Panc1 (cell line): ENCODE measurements at regions not wholly inside any gene's neighbourhood (a gene's known extent, or its start where the extent isn't known, plus 50 kb on each side); places are given as distances from the start of the nearest gene placed in this dataset.

Source experiments
- ATAC-seq: fragments of 200-7000 bp; cut with Tn5 transposase; 2 replicates; pipeline ENCODE4 v1.9.1; 2020; ENCODE audit warnings: mild to moderate bottlenecking, moderate library complexity
- BruUV-seq: library from RNA; stranded (reverse); fragments of 400-500 nt; replicated peaks from 2 replicates; lab custom pipeline; 2021; lab: Mats Ljungman, UMichigan
- CTCF ChIA-PET: fragments of 300-600 bp; sonication (Branson Sonifier 250); formaldehyde crosslinking; loops from one replicate; lab custom pipeline; 2022; ENCODE audit warnings: antibody characterized with exemption; lab: Charles Lee
- POLR2A ChIA-PET: fragments of 300-600 bp; sonication (Branson Sonifier 250); formaldehyde crosslinking; loops from one replicate; lab custom pipeline; 2022; ENCODE audit warnings: antibody characterized with exemption; lab: Charles Lee
- DNase-seq: peaks from one replicate; pipeline ENCODE4 v3.0.0-alpha.2; 2010; ENCODE audit warnings: low read depth, low spot score
- H3K27ac ChIP-seq: 2 replicates; pipeline ENCODE4 v1.5.1; 2011; ENCODE audit warnings: mild to moderate bottlenecking, low read length, inconsistent platforms
- H3K27me3 ChIP-seq: fragments of 200-500 bp; sonication (Bioruptor generic); 2 replicates; pipeline ENCODE4 v1.6.0; 2014; ENCODE audit warnings: low read length, inconsistent platforms; ENCODE audit not compliant: control insufficient read depth, insufficient read depth
- H3K36me3 ChIP-seq: fragments of 200-500 bp; sonication (Bioruptor generic); 2 replicates; pipeline ENCODE4 v1.5.1; 2014; ENCODE audit warnings: inconsistent platforms, mild to moderate bottlenecking, low read length, moderate library complexity; ENCODE audit not compliant: control insufficient read depth, insufficient read depth
- H3K4me1 ChIP-seq: 2 replicates; pipeline ENCODE4 v1.5.1; 2011; ENCODE audit warnings: inconsistent platforms, mild to moderate bottlenecking, low read length, moderate library complexity; ENCODE audit not compliant: control insufficient read depth, insufficient read depth
- H3K4me3 ChIP-seq, 2 experiments: 2 replicates each; pipeline ENCODE4 v1.5.1; 2011 to 2012; ENCODE audit warnings: low read depth in 2 of 2, low read length in 2 of 2, mild to moderate bottlenecking in 2 of 2, inconsistent platforms in 1 of 2, moderate library complexity in 1 of 2
- H3K9me3 ChIP-seq: fragments of 200-500 bp; sonication (Bioruptor generic); 2 replicates; pipeline ENCODE4 v1.5.1; 2014; ENCODE audit warnings: low read depth, mild to moderate bottlenecking, inconsistent platforms, low read length, moderate library complexity; ENCODE audit not compliant: control insufficient read depth, insufficient read depth
- POLR2AphosphoS5 ChIP-seq: IDR thresholded peaks from 2 replicates; pipeline ENCODE4 v1.6.1; 2012; ENCODE audit warnings: mild to moderate bottlenecking, low read depth, low read length, moderate library complexity
- SIN3A ChIP-seq: IDR thresholded peaks from 2 replicates; pipeline ENCODE4 v1.6.1; 2012; ENCODE audit warnings: low read depth, mild to moderate bottlenecking, low read length, moderate library complexity, borderline replicate concordance; ENCODE audit not compliant: insufficient read depth
- TCF7L2 ChIP-seq: IDR thresholded peaks from 2 replicates; pipeline ENCODE4 v1.6.1; 2011; ENCODE audit warnings: mild to moderate bottlenecking, low read depth, low read length, inconsistent platforms
- in situ Hi-C: cut with HindIII; loops from 2 replicates; pipeline ENCODE4 v1.10.0; 2016; ENCODE audit warnings: low sequenced_read_pairs, low pct_unique_long_range_greater_than_20kb
- intact Hi-C: fragments of 100-400 bp; cut with micrococcal nuclease; formaldehyde crosslinking; loops from one replicate; pipeline ENCODE4 v1.10.0; 2022; ENCODE audit not compliant: unreplicated experiment
- TF ChIP-seq, protein P1 (sequence below): fragments of 450-650 bp; IDR thresholded peaks from 2 replicates; pipeline ENCODE4 v1.5.1; 2017; ENCODE audit warnings: mild to moderate bottlenecking
- TF ChIP-seq, protein P2 (sequence below), 2 experiments: IDR thresholded peaks; 2 replicates each; pipeline ENCODE4 v1.6.1; 2011 to 2012; ENCODE audit warnings: low read depth in 2 of 2, control low read depth in 1 of 2, low read length in 1 of 2, mild to moderate bottlenecking in 1 of 2, moderate library complexity in 1 of 2; ENCODE audit not compliant: insufficient read depth in 1 of 2

DNA sequence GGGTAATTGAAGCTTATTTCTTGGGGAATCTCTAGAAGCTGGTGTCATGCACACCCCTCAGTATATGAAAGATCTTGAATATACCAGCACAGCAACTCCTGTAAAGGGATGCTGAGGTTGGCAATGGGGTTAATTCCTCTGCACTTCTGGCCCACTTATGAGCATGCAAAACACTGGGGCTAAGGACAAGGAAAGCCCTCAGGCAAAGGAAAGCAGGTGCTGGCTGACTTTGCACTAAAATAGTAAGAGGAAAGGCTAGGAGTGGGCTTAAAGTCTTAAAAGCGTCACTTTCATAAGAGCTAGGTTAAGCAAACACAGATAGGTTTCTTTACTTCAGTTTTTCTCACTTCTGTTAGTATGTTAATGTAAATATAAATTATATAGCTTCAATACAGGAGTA is 572.6 kb upstream of the LUZP2 start:
- no peak overlapping the region for H3K27ac ChIP-seq
- no TSS peak for BruUV-seq
- no peaks in the 10 kb centered on the region for H3K36me3 ChIP-seq
- intact Hi-C loops, result no loop called here
- no peak for TF ChIP-seq SIN3A
- TF ChIP-seq, protein P1, sequence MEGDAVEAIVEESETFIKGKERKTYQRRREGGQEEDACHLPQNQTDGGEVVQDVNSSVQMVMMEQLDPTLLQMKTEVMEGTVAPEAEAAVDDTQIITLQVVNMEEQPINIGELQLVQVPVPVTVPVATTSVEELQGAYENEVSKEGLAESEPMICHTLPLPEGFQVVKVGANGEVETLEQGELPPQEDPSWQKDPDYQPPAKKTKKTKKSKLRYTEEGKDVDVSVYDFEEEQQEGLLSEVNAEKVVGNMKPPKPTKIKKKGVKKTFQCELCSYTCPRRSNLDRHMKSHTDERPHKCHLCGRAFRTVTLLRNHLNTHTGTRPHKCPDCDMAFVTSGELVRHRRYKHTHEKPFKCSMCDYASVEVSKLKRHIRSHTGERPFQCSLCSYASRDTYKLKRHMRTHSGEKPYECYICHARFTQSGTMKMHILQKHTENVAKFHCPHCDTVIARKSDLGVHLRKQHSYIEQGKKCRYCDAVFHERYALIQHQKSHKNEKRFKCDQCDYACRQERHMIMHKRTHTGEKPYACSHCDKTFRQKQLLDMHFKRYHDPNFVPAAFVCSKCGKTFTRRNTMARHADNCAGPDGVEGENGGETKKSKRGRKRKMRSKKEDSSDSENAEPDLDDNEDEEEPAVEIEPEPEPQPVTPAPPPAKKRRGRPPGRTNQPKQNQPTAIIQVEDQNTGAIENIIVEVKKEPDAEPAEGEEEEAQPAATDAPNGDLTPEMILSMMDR, result no peak
- no peak for TF ChIP-seq POLR2AphosphoS5
- no peaks in the 10 kb centered on the region for H3K4me1 ChIP-seq
- no peak for DNase-seq
- in situ Hi-C loops, result no loop called here
- POLR2A ChIA-PET, result no interaction called here
- CTCF ChIA-PET, result no interaction called here
- no peaks in the 10 kb centered on the region for H3K27me3 ChIP-seq
- no peaks in the 10 kb centered on the region for H3K9me3 ChIP-seq
- no peak overlapping the region for H3K4me3 ChIP-seq
- no peak for ATAC-seq

- POLR2A ChIA-PET, result no interaction called here
- intact Hi-C loops, result no loop called here
- Histone ChIP-seq H3K27ac (no peak overlapping the region), H3K4me1 (no peaks in the 10 kb centered on the region), H3K27me3 (no peaks in the 10 kb centered on the region), H3K36me3 (no peaks in the 10 kb centered on the region), H3K4me3 (no peak overlapping the region), H3K9me3 (no peaks in the 10 kb centered on the region)
- in situ Hi-C loops, result no loop called here
- no peak for TF ChIP-seq TCF7L2
- no peak for TF ChIP-seq SIN3A
- TF ChIP-seq, protein P2, sequence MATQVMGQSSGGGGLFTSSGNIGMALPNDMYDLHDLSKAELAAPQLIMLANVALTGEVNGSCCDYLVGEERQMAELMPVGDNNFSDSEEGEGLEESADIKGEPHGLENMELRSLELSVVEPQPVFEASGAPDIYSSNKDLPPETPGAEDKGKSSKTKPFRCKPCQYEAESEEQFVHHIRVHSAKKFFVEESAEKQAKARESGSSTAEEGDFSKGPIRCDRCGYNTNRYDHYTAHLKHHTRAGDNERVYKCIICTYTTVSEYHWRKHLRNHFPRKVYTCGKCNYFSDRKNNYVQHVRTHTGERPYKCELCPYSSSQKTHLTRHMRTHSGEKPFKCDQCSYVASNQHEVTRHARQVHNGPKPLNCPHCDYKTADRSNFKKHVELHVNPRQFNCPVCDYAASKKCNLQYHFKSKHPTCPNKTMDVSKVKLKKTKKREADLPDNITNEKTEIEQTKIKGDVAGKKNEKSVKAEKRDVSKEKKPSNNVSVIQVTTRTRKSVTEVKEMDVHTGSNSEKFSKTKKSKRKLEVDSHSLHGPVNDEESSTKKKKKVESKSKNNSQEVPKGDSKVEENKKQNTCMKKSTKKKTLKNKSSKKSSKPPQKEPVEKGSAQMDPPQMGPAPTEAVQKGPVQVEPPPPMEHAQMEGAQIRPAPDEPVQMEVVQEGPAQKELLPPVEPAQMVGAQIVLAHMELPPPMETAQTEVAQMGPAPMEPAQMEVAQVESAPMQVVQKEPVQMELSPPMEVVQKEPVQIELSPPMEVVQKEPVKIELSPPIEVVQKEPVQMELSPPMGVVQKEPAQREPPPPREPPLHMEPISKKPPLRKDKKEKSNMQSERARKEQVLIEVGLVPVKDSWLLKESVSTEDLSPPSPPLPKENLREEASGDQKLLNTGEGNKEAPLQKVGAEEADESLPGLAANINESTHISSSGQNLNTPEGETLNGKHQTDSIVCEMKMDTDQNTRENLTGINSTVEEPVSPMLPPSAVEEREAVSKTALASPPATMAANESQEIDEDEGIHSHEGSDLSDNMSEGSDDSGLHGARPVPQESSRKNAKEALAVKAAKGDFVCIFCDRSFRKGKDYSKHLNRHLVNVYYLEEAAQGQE (IDR thresholded peaks at IDR 0.05; ENCODE audit: insufficient read depth in 1 of 2, low read depth in 2 of 2, low read length in 1 of 2), result no peak
- TF ChIP-seq, protein P1, result no peak
- no peak for TF ChIP-seq POLR2AphosphoS5
- no TSS peak for BruUV-seq
- DNase-seq (no peak), ATAC-seq (no peak)
- CTCF ChIA-PET, result no interaction called here
These were observed 565.4 kb upstream of the LUZP2 start for GRCh38 chr11:23931443-23931842.
